GM12892 (cell line): ENCODE measurements at regions not wholly inside any gene's neighbourhood (a gene's known extent, or its start where the extent isn't known, plus 50 kb on each side); places are given as distances from the start of the nearest gene placed in this dataset.

ENCODE experiments used
- POLR2A ChIP-seq: IDR thresholded peaks from 2 replicates; pipeline ENCODE4 v1.6.1; 2011; ENCODE audit warnings: low read depth, low read length, control low read depth
- POLR2AphosphoS5 ChIP-seq: IDR thresholded peaks from 2 replicates; pipeline ENCODE4 v1.6.1; 2011; ENCODE audit warnings: low read depth, low read length, control low read depth
- TAF1 ChIP-seq: IDR thresholded peaks from 2 replicates; pipeline ENCODE4 v1.6.1; 2011; ENCODE audit warnings: low read depth, mild to moderate bottlenecking, control low read depth, low read length, borderline replicate concordance

- TF ChIP-seq POLR2AphosphoS5 (no peak), POLR2A (no peak), TAF1 (no peak)
Observed at GRCh38 chr4:111404673-111405072, 740.6 kb upstream of the FAM241A start.
